Fibroblast of pulmonary artery (primary cell): ENCODE measurements at regions not wholly inside any gene's neighbourhood (a gene's known extent, or its start where the extent isn't known, plus 50 kb on each side); places are given as distances from the start of the nearest gene placed in this dataset.

Experiments
- DNase-seq: peaks from one replicate; pipeline ENCODE4 v3.0.0-alpha.2; 2010; ENCODE audit warnings: low read depth
- H3K4me3 ChIP-seq: replicated peaks from 2 replicates; pipeline ENCODE4 v1.5.1; 2011; ENCODE audit warnings: low read depth, mild to moderate bottlenecking, control low read depth, low read length, moderate library complexity
- CTCF ChIP-seq: IDR thresholded peaks from 2 replicates; pipeline ENCODE4 v1.5.1; 2011; ENCODE audit warnings: mild to moderate bottlenecking, control low read depth, low read length, inconsistent platforms; ENCODE audit errors: missing control alignments

GRCh38 chr1:81217058-81217457 is 583.7 kb upstream of the ADGRL2 start:
- no peak for TF ChIP-seq CTCF
- no peak for DNase-seq
- no peak overlapping the region for H3K4me3 ChIP-seq

- TF ChIP-seq CTCF, result no peak
- no peak overlapping the region for H3K4me3 ChIP-seq
- DNase-seq, result no peak
Observed at GRCh38 chr1:81213279-81213678, 587.5 kb upstream of the ADGRL2 start.

GRCh38 chr1:81209461-81209860 is 591.3 kb upstream of the ADGRL2 start:
- H3K4me3 ChIP-seq, result no peak overlapping the region
- no peak for DNase-seq
- TF ChIP-seq CTCF, result no peak

- no peak for DNase-seq
- TF ChIP-seq CTCF, result no peak
- no peak overlapping the region for H3K4me3 ChIP-seq
Observed at GRCh38 chr1:81208441-81208840, 592.3 kb upstream of the ADGRL2 start.

- DNase-seq, result peak; percentile 6
- no peak overlapping the region for H3K4me3 ChIP-seq
- no peak for TF ChIP-seq CTCF
Observed at GRCh38 chr1:81205956-81206355, 594.8 kb upstream of the ADGRL2 start.

- H3K4me3 ChIP-seq, result no peak overlapping the region
- no peak for DNase-seq
- no peak for TF ChIP-seq CTCF
Observed at GRCh38 chr1:81201779-81202178, 599.0 kb upstream of the ADGRL2 start.

GRCh38 chr1:81197591-81197990 is 603.1 kb upstream of the ADGRL2 start:
- no peak for TF ChIP-seq CTCF
- H3K4me3 ChIP-seq, result no peak overlapping the region
- DNase-seq, result no peak
